Fibroblast of lung (primary cell): ENCODE measurements at regions not wholly inside any gene's neighbourhood (a gene's known extent, or its start where the extent isn't known, plus 50 kb on each side); places are given as distances from the start of the nearest gene placed in this dataset.

Experiments
- DNase-seq, 2 donors: peaks; one replicate each; pipeline versions ENCODE4 v3.0.0 to v3.0.0-alpha.2; 2010; ENCODE audit warnings: low read depth in 2 of 2
- H2AFZ ChIP-seq: 2 replicates; pipeline ENCODE4 v1.5.1; 2012; ENCODE audit warnings: low read length, control low read depth, inconsistent platforms
- H3K27ac ChIP-seq: 2 replicates; pipeline ENCODE4 v1.5.1; 2011; ENCODE audit warnings: low read length, control low read depth; ENCODE audit not compliant: insufficient read depth
- H3K27me3 ChIP-seq: 2 replicates; pipeline ENCODE4 v1.5.1; 2011; ENCODE audit warnings: mild to moderate bottlenecking, low read length; ENCODE audit not compliant: control insufficient read depth, insufficient read depth
- H3K36me3 ChIP-seq: 2 replicates; pipeline ENCODE4 v1.5.1; 2011; ENCODE audit warnings: low read length; ENCODE audit not compliant: control insufficient read depth, insufficient read depth
- H3K4me1 ChIP-seq: 2 replicates; pipeline ENCODE4 v1.5.1; 2011; ENCODE audit warnings: low read length; ENCODE audit not compliant: control insufficient read depth, insufficient read depth; ENCODE audit errors: extremely low read depth
- H3K4me2 ChIP-seq: 2 replicates; pipeline ENCODE4 v1.5.1; 2011; ENCODE audit warnings: low read length, control low read depth; ENCODE audit not compliant: insufficient read depth; ENCODE audit errors: extremely low read depth
- H3K4me3 ChIP-seq, 4 experiments: fragments of 200-600 bp in 1 of 4; sonication (generic) in 1 of 4; replicated peaks in 1 of 4; 2 replicates each; pipeline ENCODE4 v1.5.1; 2011 to 2016; ENCODE audit warnings: low read length in 4 of 4, low read depth in 3 of 4, mild to moderate bottlenecking in 3 of 4, control low read depth in 2 of 4, inconsistent platforms in 1 of 4, mixed read lengths in 1 of 4; ENCODE audit not compliant: insufficient read depth in 1 of 4; ENCODE audit errors: control extremely low read depth in 1 of 4
- H3K79me2 ChIP-seq: 2 replicates; pipeline ENCODE4 v1.5.1; 2012; ENCODE audit warnings: mild to moderate bottlenecking, low read length, inconsistent platforms; ENCODE audit not compliant: control insufficient read depth, insufficient read depth
- H3K9ac ChIP-seq: 2 replicates; pipeline ENCODE4 v1.5.1; 2011; ENCODE audit warnings: mild to moderate bottlenecking, low read length, control low read depth; ENCODE audit not compliant: insufficient read depth
- H3K9me3 ChIP-seq: 2 replicates; pipeline ENCODE4 v1.5.1; 2012; ENCODE audit warnings: low read depth, low read length; ENCODE audit not compliant: control insufficient read depth, insufficient read depth
- H4K20me1 ChIP-seq: 2 replicates; pipeline ENCODE4 v1.5.1; 2011; ENCODE audit warnings: low read length; ENCODE audit not compliant: control insufficient read depth, insufficient read depth; ENCODE audit errors: extremely low read depth
- CTCF ChIP-seq, 2 donors: IDR thresholded peaks in 1 of 2; conservative IDR thresholded peaks in 1 of 2; 1 replicate in 1 of 2; 2 replicates in 1 of 2; pipeline ENCODE4 v1.5.1; 2011 to 2012; ENCODE audit warnings: low read length in 2 of 2, control low read depth in 1 of 2, inconsistent platforms in 1 of 2, low read depth in 1 of 2, mild to moderate bottlenecking in 1 of 2
- EZH2 ChIP-seq: IDR thresholded peaks from 2 replicates; pipeline ENCODE4 v1.5.1; 2012; ENCODE audit warnings: low read length, control low read depth, mild to moderate bottlenecking; ENCODE audit errors: missing control alignments

GRCh38 chr15:93332168-93332553 is 243.2 kb upstream of the RGMA start:
- DNase-seq, result no peak
- TF ChIP-seq EZH2 (no peak), CTCF (conservative IDR thresholded peaks at IDR 0.05 in 1 of 2, IDR thresholded peaks at IDR 0.05 in 1 of 2; ENCODE audit: low read depth in 1 of 2, low read length in 2 of 2) (no peak)
- Histone ChIP-seq H4K20me1 (no peaks in the 10 kb centered on the region), H3K9ac (no peak overlapping the region), H3K4me1 (no peaks in the 10 kb centered on the region), H3K9me3 (no peaks in the 10 kb centered on the region), H2AFZ (no peak overlapping the region), H3K4me2 (no peak overlapping the region), H3K27me3 (no peaks in the 10 kb centered on the region), H3K4me3 (no peak overlapping the region), H3K79me2 (no peaks in the 10 kb centered on the region), H3K36me3 (no peaks in the 10 kb centered on the region), H3K27ac (no peak overlapping the region)

DNA sequence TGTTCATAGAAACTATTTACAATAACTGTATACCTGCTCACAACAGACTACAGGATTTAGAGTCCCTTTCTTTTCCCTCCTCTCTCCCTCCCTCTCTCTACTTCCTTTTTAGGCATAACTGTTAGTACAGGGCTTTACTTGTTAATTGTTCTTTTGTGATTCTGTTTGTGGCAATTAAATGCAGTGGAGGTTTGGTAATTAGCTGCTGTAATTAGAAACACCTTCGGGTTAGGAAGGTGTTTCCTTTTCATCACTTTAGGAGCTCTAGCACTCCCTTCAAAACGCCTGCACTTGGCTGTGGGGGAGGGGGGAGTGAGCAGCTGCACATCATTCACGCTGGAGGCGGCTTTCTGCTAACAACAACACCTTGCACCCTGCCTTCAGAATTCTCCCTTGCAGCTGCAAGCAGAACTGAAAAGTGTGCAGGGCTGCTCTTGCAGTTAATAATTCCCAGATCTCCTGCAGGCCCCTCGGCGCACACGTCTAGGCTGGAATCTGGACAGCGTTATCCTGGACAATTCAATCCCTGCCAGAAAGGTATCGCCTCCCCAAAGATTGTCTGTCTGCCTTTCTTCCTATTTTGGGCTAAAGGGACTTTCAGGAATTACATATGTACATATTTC is 242.6 kb upstream of the RGMA start:
- no peak overlapping the region for H3K4me2 ChIP-seq
- no peak overlapping the region for H3K27ac ChIP-seq
- no peaks in the 10 kb centered on the region for H3K36me3 ChIP-seq
- no peaks in the 10 kb centered on the region for H3K9me3 ChIP-seq
- H3K4me1 ChIP-seq, result no peaks in the 10 kb centered on the region
- no peaks in the 10 kb centered on the region for H4K20me1 ChIP-seq
- H3K4me3 ChIP-seq, result no peak overlapping the region
- no peak for DNase-seq
- no peak overlapping the region for H2AFZ ChIP-seq
- H3K79me2 ChIP-seq, result no peaks in the 10 kb centered on the region
- TF ChIP-seq EZH2 (no peak), CTCF (conservative IDR thresholded peaks at IDR 0.05 in 1 of 2, IDR thresholded peaks at IDR 0.05 in 1 of 2; ENCODE audit: low read depth in 1 of 2, low read length in 2 of 2) (no peak)
- H3K9ac ChIP-seq, result no peak overlapping the region
- no peaks in the 10 kb centered on the region for H3K27me3 ChIP-seq

DNA sequence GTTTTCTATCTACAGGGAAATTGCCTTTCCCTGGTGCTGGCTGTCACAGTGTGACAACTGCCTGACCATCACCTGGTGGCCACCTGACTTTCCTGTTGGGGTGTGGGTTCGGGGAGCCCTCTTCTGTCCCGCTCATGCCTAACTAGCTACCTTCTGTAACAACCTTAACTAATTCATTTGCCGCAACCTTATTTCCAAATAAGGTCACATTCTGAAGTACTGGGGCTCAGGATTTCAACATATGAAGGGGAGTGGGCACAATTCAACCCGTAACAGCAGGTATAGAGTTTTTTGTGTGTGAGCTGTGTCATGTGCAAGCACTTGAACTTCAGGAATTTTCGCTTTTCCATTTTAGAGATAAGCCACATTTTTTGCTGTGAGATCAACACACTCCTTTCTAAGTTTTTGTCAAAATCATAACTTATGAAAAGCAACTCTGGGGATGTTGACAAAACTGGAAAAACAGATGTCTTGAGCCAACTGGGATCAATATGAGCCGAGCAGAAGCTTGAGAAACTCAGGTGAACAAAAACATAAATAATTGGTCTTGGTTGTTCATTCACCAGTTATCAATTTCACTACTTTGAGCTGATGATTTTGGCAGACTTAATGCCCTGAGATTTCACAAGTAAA is 242.0 kb upstream of the RGMA start:
- Histone ChIP-seq H3K9me3 (no peaks in the 10 kb centered on the region), H3K4me1 (no peaks in the 10 kb centered on the region), H3K79me2 (no peaks in the 10 kb centered on the region), H3K4me3 (no peak overlapping the region), H2AFZ (no peak overlapping the region), H3K4me2 (no peak overlapping the region), H3K27ac (no peak overlapping the region), H3K36me3 (no peaks in the 10 kb centered on the region), H3K9ac (no peak overlapping the region), H3K27me3 (no peaks in the 10 kb centered on the region), H4K20me1 (no peaks in the 10 kb centered on the region)
- TF ChIP-seq CTCF (conservative IDR thresholded peaks at IDR 0.05 in 1 of 2, IDR thresholded peaks at IDR 0.05 in 1 of 2; ENCODE audit: low read depth in 1 of 2, low read length in 2 of 2) (no peak), EZH2 (no peak)
- DNase-seq, result no peak
